DMS 273 treated with DMSO at 0.1 percent for 48 hours (cell line): ENCODE measurements at regions not wholly inside any gene's neighbourhood (a gene's known extent, or its start where the extent isn't known, plus 50 kb on each side); places are given as distances from the start of the nearest gene placed in this dataset.

Experiments used
- DNase-seq: peaks from one replicate; lab custom pipeline; 2025; lab: John Stamatoyannopoulos, UW

- DNase-seq, result no peak
Observed at GRCh38 chr3:23062582-23062981, 140.5 kb upstream of the UBE2E2 start.

DNA sequence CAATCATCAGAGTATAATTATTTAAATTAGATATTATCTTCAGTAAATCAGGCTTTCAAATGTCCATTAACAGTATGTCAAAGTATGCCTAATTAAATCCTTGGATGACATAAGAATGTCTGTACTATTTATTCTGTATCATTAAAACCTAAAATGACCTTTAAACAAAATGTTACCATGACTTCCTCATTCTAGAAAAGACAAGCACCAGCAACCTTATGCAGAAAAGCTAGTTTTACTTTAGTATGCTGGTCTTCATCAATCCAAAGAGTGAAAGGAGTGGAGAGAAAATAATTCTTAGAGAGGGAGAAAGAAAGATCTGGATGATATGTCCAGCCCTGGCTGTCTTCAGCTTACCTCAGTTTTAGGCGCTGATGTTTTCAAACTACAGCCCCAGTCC lies 140.1 kb upstream of the UBE2E2 start:
- no peak for DNase-seq

DNA sequence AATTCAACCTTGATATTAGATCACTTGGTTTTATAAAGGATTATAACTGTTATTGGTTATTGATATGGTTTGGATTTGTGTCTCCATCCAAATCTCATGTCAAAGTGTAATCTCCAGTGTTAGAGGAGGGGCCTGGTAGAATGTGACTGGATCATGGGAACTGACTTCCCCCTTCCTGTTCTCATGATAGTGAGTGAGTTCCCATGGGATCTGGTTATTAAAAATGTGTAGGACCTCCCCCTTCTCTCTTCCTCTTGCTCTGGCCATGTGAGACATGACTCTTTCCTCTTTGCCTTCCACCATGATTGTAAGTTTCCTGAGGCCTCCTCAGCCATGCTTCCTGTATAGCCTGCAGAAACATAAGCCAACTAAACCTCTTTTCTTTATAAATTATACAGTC lies 136.0 kb upstream of the UBE2E2 start:
- no peak for DNase-seq

DNA sequence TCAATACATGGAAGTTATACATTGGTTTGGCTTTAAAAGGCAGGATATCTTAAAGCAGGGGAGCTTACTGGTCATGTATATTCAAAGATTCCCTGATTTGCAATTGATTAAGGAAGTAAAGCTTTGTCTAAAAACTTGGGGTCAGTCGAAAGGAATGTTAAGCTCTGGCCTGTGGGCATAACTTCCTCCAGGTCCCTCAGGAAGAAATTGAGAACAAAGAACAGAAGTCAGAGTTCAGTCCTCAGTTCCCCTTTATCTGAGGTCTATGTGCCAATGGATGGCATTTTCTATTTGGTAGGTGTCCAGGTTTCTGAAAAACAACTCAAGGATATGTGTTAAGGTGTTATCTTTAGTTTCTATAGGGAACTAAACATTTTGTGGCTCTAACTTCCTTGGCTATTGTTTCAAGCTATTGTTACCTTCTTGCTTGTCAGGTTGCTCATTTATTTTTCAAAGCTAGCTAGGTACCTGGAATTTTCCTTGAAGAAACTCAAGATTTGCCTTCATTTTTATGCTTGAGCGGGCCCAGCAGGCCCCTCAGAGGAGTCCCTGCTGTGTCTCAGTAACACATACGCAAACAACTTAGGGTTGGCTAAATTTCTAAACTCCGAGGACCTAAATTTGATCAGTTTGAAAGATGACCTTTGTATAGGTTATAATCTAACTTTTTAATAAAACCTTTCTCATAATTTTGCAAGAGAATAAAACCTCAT lies 135.0 kb upstream of the UBE2E2 start:
- no peak for DNase-seq

- DNase-seq, result no peak
Observed at GRCh38 chr3:23071296-23071695, 131.8 kb upstream of the UBE2E2 start.

DNA sequence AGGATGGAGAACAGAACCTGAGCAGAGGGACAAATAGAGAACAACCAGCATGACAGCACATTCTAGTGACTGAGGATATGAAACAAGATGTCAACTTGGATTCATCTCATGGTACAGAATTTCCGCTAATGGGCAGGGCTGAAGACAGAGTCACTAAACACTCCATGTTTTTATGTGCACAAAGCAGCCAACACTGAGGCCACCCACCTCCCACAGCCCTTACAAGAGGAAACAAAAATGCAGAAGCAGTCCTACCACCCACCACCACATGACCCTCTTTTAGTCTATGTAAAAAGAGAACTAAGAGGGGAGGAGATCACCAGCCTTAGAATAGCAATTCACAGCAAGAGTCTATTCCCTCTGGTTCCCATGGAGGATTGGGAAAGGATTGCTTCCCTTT lies 131.4 kb upstream of the UBE2E2 start:
- DNase-seq, result no peak

DNA sequence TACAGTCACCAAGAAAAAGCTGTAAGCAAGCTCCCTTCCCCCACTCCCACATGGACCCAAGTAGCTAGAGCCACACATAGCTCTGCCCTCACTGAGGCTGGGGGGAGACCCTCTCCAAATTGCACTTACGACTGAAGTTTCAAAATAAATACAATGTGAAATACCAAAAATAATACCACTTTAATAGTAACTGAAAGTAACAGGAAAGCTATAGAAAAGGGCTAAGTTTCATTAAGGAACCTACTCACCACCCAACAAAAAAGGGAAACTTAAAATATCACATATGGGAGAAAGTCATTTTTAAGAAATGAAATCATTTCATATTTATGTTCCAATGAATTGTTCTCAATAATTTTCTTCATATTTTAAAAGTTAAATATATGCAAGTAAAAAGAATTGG lies 130.4 kb upstream of the UBE2E2 start:
- DNase-seq, result no peak

- no peak for DNase-seq
Observed at GRCh38 chr3:23073724-23074305, 129.3 kb upstream of the UBE2E2 start.

- no peak for DNase-seq
Observed at GRCh38 chr3:23075496-23075895, 127.6 kb upstream of the UBE2E2 start.

- DNase-seq, result no peak
Observed at GRCh38 chr3:23076437-23076836, 126.7 kb upstream of the UBE2E2 start.

DNA sequence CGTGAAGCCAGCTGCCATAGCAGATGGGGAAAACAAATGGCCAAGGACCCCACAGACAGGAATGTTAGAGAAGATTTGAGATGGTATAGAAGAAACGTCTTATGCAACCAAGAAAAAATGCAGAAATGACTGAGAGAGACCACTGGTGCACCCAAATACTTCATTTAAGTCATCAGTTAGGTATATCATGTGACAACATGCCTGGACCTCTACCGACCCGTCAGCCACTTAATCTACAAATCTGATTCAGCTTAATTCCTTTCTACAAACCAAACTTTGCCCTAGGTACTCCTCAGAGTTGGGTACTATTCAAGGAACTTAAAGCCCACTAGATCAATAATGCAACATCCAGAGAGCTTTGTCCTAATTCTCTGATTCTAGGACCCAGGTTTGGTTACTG lies 126.0 kb upstream of the UBE2E2 start:
- no peak for DNase-seq

- no peak for DNase-seq
Observed at GRCh38 chr3:23078735-23079134, 124.4 kb upstream of the UBE2E2 start.

DNA sequence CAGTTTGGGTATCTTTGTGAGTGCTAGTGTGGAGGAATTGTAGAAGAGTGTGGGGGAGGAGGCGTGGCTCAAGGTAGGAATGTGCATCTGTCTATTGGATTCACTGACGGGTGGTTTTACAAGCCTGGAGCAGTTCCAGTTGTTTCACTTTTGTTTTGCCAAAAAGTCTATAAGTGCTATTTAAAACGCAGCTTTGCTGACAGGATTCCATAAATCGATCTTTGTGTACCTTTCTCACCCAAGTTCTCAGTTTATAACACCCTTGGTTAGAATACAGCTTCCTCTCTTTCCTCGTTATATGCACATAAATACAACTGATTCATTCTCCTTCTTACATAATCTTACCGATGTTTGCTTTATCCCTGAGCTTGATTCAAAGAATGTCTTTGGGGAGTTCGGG lies 123.2 kb upstream of the UBE2E2 start:
- DNase-seq, result no peak

DNA sequence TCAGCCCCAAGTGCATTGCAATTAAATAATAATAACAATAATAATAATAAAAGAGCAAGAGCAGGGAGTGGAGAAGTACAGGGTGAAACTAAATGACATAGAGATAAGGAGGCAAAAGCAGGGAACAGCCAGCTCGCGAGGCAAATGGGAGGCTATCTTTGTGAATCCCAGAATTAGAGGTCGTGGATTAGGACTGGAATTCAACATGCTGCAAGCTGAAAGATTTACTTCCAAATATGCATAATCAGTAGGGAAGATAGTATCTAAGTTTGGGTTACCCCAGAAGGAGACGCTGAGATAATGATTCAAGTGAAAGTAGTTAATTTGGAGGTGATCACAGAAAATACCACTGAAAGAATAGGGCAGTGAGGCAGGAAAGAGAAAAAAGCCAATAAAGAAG lies 119.4 kb upstream of the UBE2E2 start:
- DNase-seq, result no peak

GRCh38 chr3:23084367-23084766 lies 118.8 kb upstream of the UBE2E2 start:
- DNase-seq, result no peak

GRCh38 chr3:23085261-23085660 lies 117.9 kb upstream of the UBE2E2 start:
- DNase-seq, result no peak

GRCh38 chr3:23086331-23086730 lies 116.8 kb upstream of the UBE2E2 start:
- DNase-seq, result no peak

- no peak for DNase-seq
Observed at GRCh38 chr3:23086831-23087230, 116.3 kb upstream of the UBE2E2 start.

GRCh38 chr3:23094412-23094811 lies 108.7 kb upstream of the UBE2E2 start:
- no peak for DNase-seq

DNA sequence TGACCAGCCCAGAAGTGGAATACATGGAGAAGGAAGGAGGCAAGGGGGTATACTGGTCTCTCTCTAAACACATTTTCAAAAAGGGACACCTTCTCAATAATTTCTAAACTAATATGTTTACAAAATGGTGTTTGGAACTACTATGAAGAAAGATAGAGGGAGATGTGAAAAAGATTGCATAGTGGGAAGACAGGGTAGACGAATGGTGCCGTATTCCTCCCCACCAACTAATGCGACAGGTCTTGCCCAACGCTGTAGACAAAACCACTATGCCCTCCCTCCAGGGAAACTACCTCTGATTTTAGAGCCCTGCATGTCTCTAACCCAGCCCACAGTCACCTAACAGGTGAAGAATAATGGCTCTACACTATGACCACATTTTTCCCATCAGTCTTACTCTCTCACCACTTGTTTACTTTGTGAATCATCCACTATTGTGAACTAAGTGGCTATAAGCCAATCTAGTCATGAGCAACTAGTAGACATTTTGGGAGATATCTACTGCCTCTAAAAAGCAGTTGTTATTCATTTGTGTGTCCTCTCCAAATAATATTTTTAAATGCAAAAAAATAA lies 108.2 kb upstream of the UBE2E2 start:
- no peak for DNase-seq

- no peak for DNase-seq
Observed at GRCh38 chr3:23096041-23096440, 107.1 kb upstream of the UBE2E2 start.

DNA sequence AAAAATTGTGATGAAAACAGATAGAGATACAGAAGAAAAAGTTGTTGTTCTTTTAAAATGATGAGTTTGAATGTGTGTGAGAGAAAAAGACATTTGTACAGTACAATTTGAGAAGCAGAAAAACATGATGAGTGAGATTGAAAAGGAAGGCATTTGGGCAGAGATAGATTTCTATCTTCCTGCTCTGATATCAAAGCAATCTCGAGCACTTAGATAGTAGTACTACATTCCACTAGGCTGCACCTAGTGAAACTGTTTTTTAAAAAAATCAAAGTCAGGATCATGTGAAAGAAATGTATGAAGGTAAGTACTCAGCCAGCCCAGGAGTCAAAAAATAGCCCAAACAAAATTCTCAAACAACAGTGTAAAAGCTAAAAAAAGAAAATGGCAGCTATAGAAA lies 104.1 kb upstream of the UBE2E2 start:
- no peak for DNase-seq

DNA sequence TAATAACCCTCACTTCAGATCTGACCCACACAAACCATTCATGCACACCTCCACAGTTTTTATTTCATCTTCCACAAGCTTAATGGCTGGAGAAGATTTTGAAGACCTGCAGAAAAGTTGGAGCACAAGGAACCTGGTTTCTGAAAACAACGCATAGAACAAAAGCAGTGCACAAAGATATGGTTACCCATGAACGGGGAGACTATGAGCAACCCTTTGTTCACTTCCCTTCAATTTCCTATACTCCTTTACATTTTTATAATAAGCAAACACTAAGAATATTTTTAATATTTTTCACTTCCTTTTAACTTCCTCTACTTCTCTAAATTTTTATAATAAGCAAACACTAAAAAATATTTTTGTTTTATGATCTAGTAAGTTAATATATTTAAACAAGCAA lies 103.5 kb upstream of the UBE2E2 start:
- no peak for DNase-seq

GRCh38 chr3:23100106-23100505 lies 103.0 kb upstream of the UBE2E2 start:
- DNase-seq, result no peak
